Heart right ventricle (tissue), 16 donors: ENCODE measurements at regions not wholly inside any gene's neighbourhood (a gene's known extent, or its start where the extent isn't known, plus 50 kb on each side); places are given as distances from the start of the nearest gene placed in this dataset.
A peak's percentile ranks its signal among the peaks of the same experiment; 100 is the strongest.

ENCODE experiments used
- ATAC-seq, 8 donors: fragments of 200-7000 bp; cut with Tn5 transposase; one replicate each; pipeline ENCODE4 v1.9.1; 2020; ENCODE audit warnings: mild to moderate bottlenecking in 8 of 8, moderate library complexity in 8 of 8, moderate number of reproducible peaks in 1 of 8
- DNase-seq, 2 donors: peaks; one replicate each; pipeline ENCODE4 v3.0.0-alpha.2; 2020
- H3K27ac ChIP-seq, 10 donors: fragments of 200-600 bp; sonication (generic) in 2 of 10; one replicate each; pipeline versions ENCODE4 v1.5.0 to v1.8.0; 2020 to 2022; ENCODE audit warnings: mild to moderate bottlenecking in 3 of 10
- H3K27me3 ChIP-seq, 7 donors: fragments of 200-600 bp; one replicate each; pipeline ENCODE4 v1.8.0; 2021 to 2022; ENCODE audit warnings: mild to moderate bottlenecking in 2 of 7
- H3K36me3 ChIP-seq, 9 donors: fragments of 200-600 bp; sonication (generic) in 1 of 9; one replicate each; pipeline versions ENCODE4 v1.5.0 to v1.8.0; 2020 to 2022; ENCODE audit warnings: mild to moderate bottlenecking in 2 of 9
- H3K4me1 ChIP-seq, 9 donors: fragments of 200-600 bp; sonication (generic) in 1 of 9; one replicate each; pipeline versions ENCODE4 v1.5.0 to v1.8.0; 2020 to 2022; ENCODE audit warnings: mild to moderate bottlenecking in 4 of 9
- H3K4me3 ChIP-seq, 10 donors: fragments of 200-600 bp; sonication (generic) in 2 of 10; one replicate each; pipeline versions ENCODE4 v1.5.0 to v1.8.0; 2020 to 2022; ENCODE audit warnings: mild to moderate bottlenecking in 7 of 10, moderate library complexity in 2 of 10
- H3K9me3 ChIP-seq, 11 donors: fragments of 200-600 bp in 10 of 11; sonication (generic) in 2 of 11; one replicate each; pipeline versions ENCODE4 v1.5.0 to v1.8.0; 2013 to 2022; ENCODE audit warnings: mild to moderate bottlenecking in 2 of 11, control low read depth in 1 of 11, moderate library complexity in 1 of 11
- WGBS, 2 donors: extraction: QIAGEN DNeasy Blood & Tissue Kit; methylation state at CpG; one replicate each; pipeline ENCODE4 v1.1.7; 2013; ENCODE audit warnings: inconsistent platforms in 1 of 2; 5-methylcytosine and 5-hydroxymethylcytosine counted together
- intact Hi-C, 10 donors: fragments of 100-400 bp; cut with DNase I; formaldehyde crosslinking; loops; one replicate each; pipeline versions ENCODE4 v1.11.1 to v1.14.2; 2022
- TF ChIP-seq, protein P1 (sequence below), 9 donors: fragments of 200-600 bp; sonication (generic) in 2 of 9; IDR thresholded peaks; one replicate each; pipeline versions ENCODE4 v1.5.0 to v1.8.0; 2021 to 2022; ENCODE audit warnings: antibody characterized with exemption in 9 of 9, mild to moderate bottlenecking in 5 of 9, moderate library complexity in 1 of 9
- donor health status: Arrhythmogenic right ventricular cardiomyopathy.
- donor health status: ischemic (EF 13 %, LVEDD 7.1; RV severe dilation, severe dysfunction).
- donor health status: healthy with polysubstance abuse.
- donor health status: DM: no; HTN: yes; CAD: no.
- donor health status: DM: no; HTN: no; CAD: no.
- donor health status: ischemic (EF 25% LVEDD 6.9; RV normal size, moderate dysfunction).
- donor health status: ischemic (EF 25% LVEDD 5.7; RV mildly dilated, moderate dysfunction).
- donor health status: healthy.
- donor health status: DM: yes; HTN: yes; CAD: no.
- donor health status: Ischemic cardiomyopathy.
- donor health status: ischemic (EF 35%, LVEDD 5.7; RV mildly dilated, moderate dysfunction).
- donor health status: nonischemic (EF 11% LVEDD 7.7; RV severe dilation, severe dysfunction).
- donor health status: DM: yes; HTN: yes; CAD: no.
- donor health status: PGD.
- donor health status: ischemic (EF 29% LVEDD 5.4; RV normal size, mild dysfunction).
- donor health status: nonischemic (EF 23%, LVEDD 6.1; RV moderate dilation, normal function).

DNA sequence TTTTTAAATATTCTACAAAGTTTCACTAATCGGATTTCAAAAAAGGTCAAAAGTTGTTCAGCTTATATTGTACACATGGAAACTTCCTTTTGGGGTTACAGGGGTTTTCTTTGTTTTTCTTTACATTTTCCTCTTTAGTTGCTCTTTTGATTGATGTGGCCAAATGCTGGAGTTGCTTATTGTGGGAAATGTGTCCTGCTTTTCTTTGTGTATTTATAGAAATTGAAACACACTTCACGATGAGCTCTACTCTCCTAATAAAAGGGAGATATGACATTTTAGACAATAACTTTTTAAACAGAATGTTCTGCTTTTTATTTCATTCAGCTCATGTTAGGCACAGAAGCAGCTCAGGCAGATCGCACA is 50.7 kb upstream of the SPRY1 start:
- no peaks in the 10 kb centered on the region for H3K27me3 ChIP-seq
- WGBS, 2 donors: 61 to 72% methylated on average over 3 of the region's 3 CpGs
- intact Hi-C loops: loop anchor here in 1 of 10 donors (5.0 kb wide), 1 partner anchor 51 kb away; the partner anchor contains the start of gene SPRY1
- TF ChIP-seq, protein P1, sequence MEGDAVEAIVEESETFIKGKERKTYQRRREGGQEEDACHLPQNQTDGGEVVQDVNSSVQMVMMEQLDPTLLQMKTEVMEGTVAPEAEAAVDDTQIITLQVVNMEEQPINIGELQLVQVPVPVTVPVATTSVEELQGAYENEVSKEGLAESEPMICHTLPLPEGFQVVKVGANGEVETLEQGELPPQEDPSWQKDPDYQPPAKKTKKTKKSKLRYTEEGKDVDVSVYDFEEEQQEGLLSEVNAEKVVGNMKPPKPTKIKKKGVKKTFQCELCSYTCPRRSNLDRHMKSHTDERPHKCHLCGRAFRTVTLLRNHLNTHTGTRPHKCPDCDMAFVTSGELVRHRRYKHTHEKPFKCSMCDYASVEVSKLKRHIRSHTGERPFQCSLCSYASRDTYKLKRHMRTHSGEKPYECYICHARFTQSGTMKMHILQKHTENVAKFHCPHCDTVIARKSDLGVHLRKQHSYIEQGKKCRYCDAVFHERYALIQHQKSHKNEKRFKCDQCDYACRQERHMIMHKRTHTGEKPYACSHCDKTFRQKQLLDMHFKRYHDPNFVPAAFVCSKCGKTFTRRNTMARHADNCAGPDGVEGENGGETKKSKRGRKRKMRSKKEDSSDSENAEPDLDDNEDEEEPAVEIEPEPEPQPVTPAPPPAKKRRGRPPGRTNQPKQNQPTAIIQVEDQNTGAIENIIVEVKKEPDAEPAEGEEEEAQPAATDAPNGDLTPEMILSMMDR (IDR thresholded peaks at IDR 0.05): no peak
- DNase-seq (no peak), ATAC-seq (no peak)
- no peaks in the 10 kb centered on the region for H3K9me3 ChIP-seq
- peaks cover 2 to 54% (median 12%) of the 10 kb centered on the region in 9 donors for H3K4me1 ChIP-seq
- peak overlapping the region in 1 of 10 donors; percentile 6 for H3K27ac ChIP-seq
- peak overlapping the region in 1 of 10 donors; percentile 20 for H3K4me3 ChIP-seq
- H3K36me3 ChIP-seq: no peaks in the 10 kb centered on the region

DNA sequence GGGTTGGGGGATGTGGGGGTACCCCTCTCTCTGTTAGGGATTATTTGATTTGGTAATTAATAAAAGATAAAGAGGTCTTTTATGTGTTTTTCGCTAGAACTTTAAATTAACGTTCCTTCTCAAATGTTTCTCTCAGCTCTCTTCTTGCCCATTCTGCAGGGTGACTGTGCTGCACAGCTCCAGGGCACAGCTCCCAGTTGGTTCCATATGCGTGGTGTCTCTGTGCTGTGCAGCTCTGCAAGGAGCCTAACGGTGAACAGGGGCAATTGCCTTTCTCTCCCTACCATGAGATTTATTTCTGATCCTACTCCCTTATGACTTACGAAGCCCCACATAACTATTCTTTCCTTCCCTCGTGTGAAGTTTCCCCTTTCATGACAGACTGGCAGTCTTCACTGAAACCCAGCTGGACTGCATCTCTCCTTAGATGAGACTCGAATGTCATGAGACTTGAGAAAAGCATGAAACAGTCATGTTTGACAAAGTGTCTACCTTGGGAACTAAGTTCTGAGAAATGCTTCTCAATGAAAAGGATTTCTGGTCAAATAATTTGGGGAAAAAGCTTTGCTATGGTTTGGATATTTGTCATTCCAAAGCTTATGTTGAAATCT is 50.2 kb upstream of the SPRY1 start:
- no peaks in the 10 kb centered on the region for H3K36me3 ChIP-seq
- DNase-seq (no peak), ATAC-seq (no peak)
- H3K27me3 ChIP-seq: no peaks in the 10 kb centered on the region
- H3K4me1 ChIP-seq: peaks cover 2 to 48% (median 7%) of the 10 kb centered on the region in 9 donors
- no peak overlapping the region for H3K27ac ChIP-seq
- H3K9me3 ChIP-seq: no peaks in the 10 kb centered on the region
- intact Hi-C loops: loop anchor here in 1 of 10 donors (5.0 kb wide), 1 partner anchor 51 kb away; the partner anchor contains the start of gene SPRY1
- no peak overlapping the region for H3K4me3 ChIP-seq
- 67 to 71% methylated on average over 7 of the region's 7 CpGs for WGBS, 2 donors
- TF ChIP-seq, protein P1 (IDR thresholded peaks at IDR 0.05): no peak
